IMR-90 (cell line): ENCODE measurements at regions not wholly inside any gene's neighbourhood (a gene's known extent, or its start where the extent isn't known, plus 50 kb on each side); places are given as distances from the start of the nearest gene placed in this dataset.
"Not testable (repeated sequence)": the region's sequence is repeated elsewhere in the genome, so short reads cannot be mapped to it uniquely, and the experiment has no call there.

Experiments
- ATAC-seq: fragments of 200-7000 bp; cut with Tn5 transposase; 2 replicates; pipeline ENCODE4 v1.9.1; 2020; ENCODE audit warnings: low read depth, mild to moderate bottlenecking, moderate library complexity
- BruUV-seq: library from RNA; stranded (reverse); fragments of 400-500 nt; replicated peaks from 2 replicates; lab custom pipeline; 2021; lab: Mats Ljungman, UMichigan
- CTCF ChIA-PET: fragments of 300-600 bp; formaldehyde crosslinking; extraction: SDS; loops from one replicate; lab custom pipeline; 2021; ENCODE audit warnings: antibody characterized with exemption; lab: Yijun Ruan, JAX
- POLR2A ChIA-PET: fragments of 300-600 bp; sonication (Branson Sonifier 250); formaldehyde crosslinking; loops from one replicate; lab custom pipeline; 2022; ENCODE audit warnings: antibody characterized with exemption; ENCODE audit not compliant: unreplicated experiment; lab: Charles Lee
- DNase-seq: peaks from one replicate; pipeline ENCODE4 v3.0.0; 2013
- H2AFZ ChIP-seq: replicated peaks from 2 replicates; pipeline ENCODE3; 2013; ENCODE audit warnings: low read length, mild to moderate bottlenecking; ENCODE audit not compliant: poor library complexity
- H2AK5ac ChIP-seq: 2 replicates; pipeline ENCODE4 v1.6.1; 2013; ENCODE audit warnings: low read depth, low read length, inconsistent platforms
- H2AK9ac ChIP-seq: replicated peaks from 2 replicates; pipeline ENCODE3; 2013; ENCODE audit warnings: mild to moderate bottlenecking, low read depth, low read length, moderate library complexity; ENCODE audit not compliant: poor library complexity
- H2BK120ac ChIP-seq: 2 replicates; pipeline ENCODE4 v1.6.1; 2013; ENCODE audit warnings: low read depth, low read length, inconsistent platforms
- H2BK15ac ChIP-seq: 3 replicates; pipeline ENCODE4 v1.6.1; 2013; ENCODE audit warnings: low read depth, low read length, inconsistent platforms
- H2BK20ac ChIP-seq: 2 replicates; pipeline ENCODE4 v1.6.1; 2013; ENCODE audit warnings: low read depth, mild to moderate bottlenecking, inconsistent platforms, low read length, moderate library complexity
- H2BK5ac ChIP-seq: 2 replicates; pipeline ENCODE4 v1.6.1; 2013; ENCODE audit warnings: mild to moderate bottlenecking, low read depth, low read length, inconsistent platforms; ENCODE audit not compliant: poor library complexity, severe bottlenecking
- H3K14ac ChIP-seq: replicated peaks from 2 replicates; pipeline ENCODE4 v1.6.1; 2013; ENCODE audit warnings: low read depth, low read length, inconsistent platforms
- H3K18ac ChIP-seq: 2 replicates; pipeline ENCODE4 v1.6.1; 2013; ENCODE audit warnings: low read depth, low read length, control low read depth
- H3K23ac ChIP-seq: 2 replicates; pipeline ENCODE4 v1.6.1; 2013; ENCODE audit warnings: low read depth, low read length, inconsistent platforms
- H3K27ac ChIP-seq: 2 replicates; pipeline ENCODE4 v1.5.1; 2013; ENCODE audit warnings: mild to moderate bottlenecking, control low read depth, low read length; ENCODE audit not compliant: insufficient read depth
- H3K27me3 ChIP-seq: 2 replicates; pipeline ENCODE4 v1.6.1; 2013; ENCODE audit warnings: low read length; ENCODE audit not compliant: control insufficient read depth, insufficient read depth
- H3K36me3 ChIP-seq: 2 replicates; pipeline ENCODE4 v1.6.1; 2013; ENCODE audit warnings: low read length, mixed read lengths; ENCODE audit not compliant: control insufficient read depth, insufficient read depth
- H3K4ac ChIP-seq: 2 replicates; pipeline ENCODE4 v1.6.1; 2013; ENCODE audit warnings: low read depth, low read length, inconsistent platforms
- H3K4me1 ChIP-seq: 2 replicates; pipeline ENCODE4 v1.6.1; 2013; ENCODE audit warnings: low read length, mixed read lengths; ENCODE audit not compliant: control insufficient read depth, insufficient read depth
- H3K4me2 ChIP-seq: 2 replicates; pipeline ENCODE4 v1.6.1; 2013; ENCODE audit warnings: low read depth, mild to moderate bottlenecking, control low read depth, low read length, moderate library complexity
- H3K4me3 ChIP-seq: 2 replicates; pipeline ENCODE4 v1.5.1; 2013; ENCODE audit warnings: low read depth, mild to moderate bottlenecking, control low read depth, low read length, moderate library complexity; ENCODE audit not compliant: insufficient read depth
- H3K56ac ChIP-seq: 2 replicates; pipeline ENCODE4 v1.6.1; 2013; ENCODE audit warnings: low read length, inconsistent platforms; ENCODE audit not compliant: insufficient read depth; ENCODE audit errors: extremely low read depth
- H3K79me1 ChIP-seq, 2 experiments: 2 replicates each; pipeline ENCODE4 v1.6.1; 2013; ENCODE audit warnings: low read length in 2 of 2, inconsistent platforms in 1 of 2, low read depth in 1 of 2
- H3K9ac ChIP-seq: 2 replicates; pipeline ENCODE4 v1.6.1; 2013; ENCODE audit warnings: low read depth, low read length, control low read depth
- H3K9me1 ChIP-seq: 2 replicates; pipeline ENCODE4 v1.6.1; 2013; ENCODE audit warnings: low read length, inconsistent platforms; ENCODE audit not compliant: insufficient read depth
- H3K9me3 ChIP-seq: 2 replicates; pipeline ENCODE4 v1.6.1; 2013; ENCODE audit warnings: low read length; ENCODE audit not compliant: control insufficient read depth, insufficient read depth
- H4K20me1 ChIP-seq: 2 replicates; pipeline ENCODE4 v1.6.1; 2013; ENCODE audit warnings: low read length, inconsistent platforms; ENCODE audit not compliant: insufficient read depth
- H4K5ac ChIP-seq: 2 replicates; pipeline ENCODE4 v1.6.1; 2013; ENCODE audit warnings: mild to moderate bottlenecking, low read depth, low read length, control low read depth
- H4K8ac ChIP-seq, 2 experiments: 2 replicates each; pipeline ENCODE4 v1.6.1; 2013; ENCODE audit warnings: low read depth in 2 of 2, low read length in 2 of 2, control low read depth in 1 of 2, inconsistent platforms in 1 of 2
- H4K91ac ChIP-seq: 2 replicates; pipeline ENCODE4 v1.6.1; 2013; ENCODE audit warnings: low read depth, low read length, inconsistent platforms; ENCODE audit not compliant: insufficient read depth
- WGBS, 2 experiments: methylation state at CpG; one replicate each; pipeline versions ENCODE4 v1.1.5 to v1.1.7; 2013; ENCODE audit warnings: missing lambda C conversion rate in 2 of 2; ENCODE audit not compliant: insufficient read length in 1 of 2; ENCODE audit errors: extremely low coverage in 2 of 2; 5-methylcytosine and 5-hydroxymethylcytosine counted together
- dilution Hi-C: fragments of 300-500 bp; cut with HindIII; formaldehyde crosslinking; loops from one replicate; pipeline ENCODE4 v1.14.3; 2018; ENCODE audit warnings: low sequenced_read_pairs; ENCODE audit not compliant: unreplicated experiment
- in situ Hi-C: fragments of 300-500 bp; cut with MboI; formaldehyde crosslinking; loops from 3 replicates; pipeline ENCODE4 v1.14.3; 2019; ENCODE audit warnings: low sequenced_read_pairs, inconsistent platforms, mixed read lengths
- intact Hi-C: fragments of 100-400 bp; cut with micrococcal nuclease; formaldehyde crosslinking; loops from 2 replicates; pipeline ENCODE4 v1.10.0; 2022

DNA sequence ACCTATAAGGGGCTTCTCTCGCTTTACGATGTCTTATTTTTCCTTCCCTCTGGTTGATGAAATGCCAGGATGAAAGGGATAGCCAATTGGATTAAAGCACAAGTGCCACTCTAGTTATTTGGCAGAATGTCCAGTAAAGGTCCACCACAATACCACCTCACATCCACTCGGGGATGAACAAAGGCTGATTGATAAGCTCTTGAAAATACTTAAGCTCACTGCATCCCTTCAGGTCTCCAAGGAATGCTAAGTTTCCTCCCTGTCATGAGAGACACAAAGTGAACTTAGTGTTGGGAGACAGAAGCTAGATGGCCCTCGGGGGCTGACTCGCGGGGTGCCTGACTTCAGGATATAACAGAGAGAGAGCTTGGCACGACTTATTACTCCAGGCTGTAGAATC is 185.9 kb upstream of the ZNF644 start:
- H4K20me1 ChIP-seq, H3K9me3 ChIP-seq, CTCF ChIA-PET, H3K18ac ChIP-seq, POLR2A ChIA-PET, H4K5ac ChIP-seq, H3K4ac ChIP-seq, H2AFZ ChIP-seq, H4K8ac ChIP-seq, H2AK9ac ChIP-seq, H2BK5ac ChIP-seq, H2BK15ac ChIP-seq, H3K4me1 ChIP-seq, H3K56ac ChIP-seq, intact Hi-C loops, H3K27me3 ChIP-seq, in situ Hi-C loops, dilution Hi-C loops, H3K36me3 ChIP-seq, H3K79me1 ChIP-seq, H3K23ac ChIP-seq, H3K9ac ChIP-seq, H3K27ac ChIP-seq, H3K9me1 ChIP-seq, H3K4me3 ChIP-seq, DNase-seq, H2BK120ac ChIP-seq, H2AK5ac ChIP-seq, H4K91ac ChIP-seq, ATAC-seq, BruUV-seq, H2BK20ac ChIP-seq, H3K14ac ChIP-seq, H3K4me2 ChIP-seq: not testable (repeated sequence)
- WGBS, 2 experiments: 80% methylated on average over 3 of the region's 7 CpGs; no CpG with 5 or more reads in 1 of the 2 experiments

DNA sequence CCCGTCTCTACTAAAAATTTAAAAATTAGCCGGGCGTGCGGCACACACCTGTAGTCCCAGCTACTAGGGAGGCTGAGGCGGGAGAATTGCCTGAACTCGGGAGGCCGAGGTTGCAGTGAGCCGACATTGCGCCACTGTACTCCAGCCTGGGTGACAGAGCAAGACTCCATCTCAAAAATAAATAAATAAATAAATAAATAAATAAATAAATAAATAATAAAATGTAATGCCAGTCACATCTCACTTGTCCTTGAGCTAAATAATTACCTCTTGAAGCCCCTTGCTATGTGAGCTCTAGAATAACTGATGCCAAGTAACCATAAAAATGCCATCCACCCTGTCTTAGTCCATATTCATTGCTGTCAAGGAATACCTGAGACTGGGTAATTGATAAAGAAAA is 182.3 kb upstream of the ZNF644 start:
- H3K9ac ChIP-seq, H2AK5ac ChIP-seq, H4K91ac ChIP-seq, H3K4ac ChIP-seq, H2AFZ ChIP-seq, H3K79me1 ChIP-seq, H4K5ac ChIP-seq, H2BK15ac ChIP-seq, H3K4me3 ChIP-seq, ATAC-seq, H3K27ac ChIP-seq, H2BK5ac ChIP-seq, H3K4me1 ChIP-seq, H3K9me1 ChIP-seq, DNase-seq, BruUV-seq, H3K23ac ChIP-seq, intact Hi-C loops, H3K27me3 ChIP-seq, H3K9me3 ChIP-seq, H3K4me2 ChIP-seq, H4K20me1 ChIP-seq, dilution Hi-C loops, H2AK9ac ChIP-seq, H2BK20ac ChIP-seq, CTCF ChIA-PET, H3K18ac ChIP-seq, H2BK120ac ChIP-seq, H4K8ac ChIP-seq, H3K36me3 ChIP-seq, in situ Hi-C loops, H3K14ac ChIP-seq, H3K56ac ChIP-seq: not testable (repeated sequence)
- POLR2A ChIA-PET: interaction anchor here (0.7 kb wide), 1 partner anchor 42 kb away, joined by 3 read pairs; no protein-coding TSS in a partner anchor
- WGBS, 2 experiments: no CpG with 5 or more reads among the region's 9 CpGs
